ENCODE measurements at regions not wholly inside any gene's neighbourhood (a gene's known extent, or its start where the extent isn't known, plus 50 kb on each side); places are given as distances from the start of the nearest gene placed in this dataset.

GRCh38 chr16:87240211-87241136, 76.7 kb downstream of the C16orf95 start:
- FAIRE-seq, result no peak

GRCh38 chr16:87241137-87241771, 75.9 kb downstream of the C16orf95 start:
- FAIRE-seq, result no peak

- no peak for FAIRE-seq
Observed at GRCh38 chr16:87243478-87243877, 73.7 kb downstream of the C16orf95 start.

- no peak for FAIRE-seq
Observed at GRCh38 chr16:87244636-87245197, 72.5 kb downstream of the C16orf95 start.

- FAIRE-seq, result no peak
Observed at GRCh38 chr16:87245511-87245910, 71.7 kb downstream of the C16orf95 start.

- FAIRE-seq, result no peak
Observed at GRCh38 chr16:87246269-87247065, 70.7 kb downstream of the C16orf95 start.

- FAIRE-seq, result no peak
Observed at GRCh38 chr16:87248714-87249113, 68.5 kb downstream of the C16orf95 start.

GRCh38 chr16:87249425-87249824, 67.8 kb downstream of the C16orf95 start:
- no peak for FAIRE-seq

GRCh38 chr16:87250431-87250960, 66.7 kb downstream of the C16orf95 start:
- no peak for FAIRE-seq

GRCh38 chr16:87252269-87252970, 64.8 kb downstream of the C16orf95 start:
- no peak for FAIRE-seq

All from colon (tissue), 2 donors.